Stimulated activated CD4-positive, alpha-beta T cell treated with anti-CD3 and anti-CD28 coated beads, Interleukin-15, amount 100 ng/mL, for 48 hours (primary cell): ENCODE measurements at regions not wholly inside any gene's neighbourhood (a gene's known extent, or its start where the extent isn't known, plus 50 kb on each side); places are given as distances from the start of the nearest gene placed in this dataset.

Source experiments
- DNase-seq, 2 donors: peaks; one replicate each; pipeline ENCODE4 v3.0.0-alpha.2; 2020; ENCODE audit warnings: low read depth in 2 of 2

- no peak for DNase-seq
Measured at GRCh38 chr1:239731082-239731748, 344.8 kb downstream of the CHRM3 start.

GRCh38 chr1:239732770-239733169 lies 346.4 kb downstream of the CHRM3 start:
- no peak for DNase-seq

GRCh38 chr1:239733995-239734394 lies 347.6 kb downstream of the CHRM3 start:
- no peak for DNase-seq

GRCh38 chr1:239735111-239735510 lies 348.7 kb downstream of the CHRM3 start:
- no peak for DNase-seq

- DNase-seq = no peak
Measured at GRCh38 chr1:239736479-239736878, 350.1 kb downstream of the CHRM3 start.

- no peak for DNase-seq
Measured at GRCh38 chr1:239739375-239739774, 352.3 kb upstream of the FMN2 start.

GRCh38 chr1:239739919-239740318 lies 351.8 kb upstream of the FMN2 start:
- DNase-seq = no peak

- DNase-seq = no peak
Measured at GRCh38 chr1:239742416-239743109, 349.1 kb upstream of the FMN2 start.

GRCh38 chr1:239744851-239745250 lies 346.8 kb upstream of the FMN2 start:
- DNase-seq = no peak

- no peak for DNase-seq
Measured at GRCh38 chr1:239755107-239755912, 336.4 kb upstream of the FMN2 start.

GRCh38 chr1:239757716-239758115 lies 334.0 kb upstream of the FMN2 start:
- no peak for DNase-seq

- DNase-seq = no peak
Measured at GRCh38 chr1:239758756-239759155, 332.9 kb upstream of the FMN2 start.

- DNase-seq = no peak
Measured at GRCh38 chr1:239761509-239761908, 330.2 kb upstream of the FMN2 start.

GRCh38 chr1:239763850-239764249 lies 327.8 kb upstream of the FMN2 start:
- DNase-seq = no peak

GRCh38 chr1:239764546-239764945 lies 327.1 kb upstream of the FMN2 start:
- DNase-seq = no peak

- DNase-seq = no peak
Measured at GRCh38 chr1:239765163-239765562, 326.5 kb upstream of the FMN2 start.

GRCh38 chr1:239771550-239771949 lies 320.1 kb upstream of the FMN2 start:
- DNase-seq = no peak

- DNase-seq = no peak
Measured at GRCh38 chr1:239772446-239772845, 319.2 kb upstream of the FMN2 start.

GRCh38 chr1:239775466-239775865 lies 316.2 kb upstream of the FMN2 start:
- DNase-seq = no peak

GRCh38 chr1:239778208-239778813 lies 313.4 kb upstream of the FMN2 start:
- no peak for DNase-seq

- DNase-seq = no peak
Measured at GRCh38 chr1:239779962-239780361, 311.7 kb upstream of the FMN2 start.

GRCh38 chr1:239784896-239785295 lies 306.8 kb upstream of the FMN2 start:
- no peak for DNase-seq
